ENCODE measurements at regions not wholly inside any gene's neighbourhood (a gene's known extent, or its start where the extent isn't known, plus 50 kb on each side); places are given as distances from the start of the nearest gene placed in this dataset.
"Not testable (repeated sequence)": the region's sequence is repeated elsewhere in the genome, so short reads cannot be mapped to it uniquely, and the experiment has no call there.

- DNase-seq = no peak
Measured at GRCh38 chr1:229888157-229888556, 178.9 kb upstream of the GALNT2 start.

- DNase-seq = no peak
Measured at GRCh38 chr1:229888561-229889001, 178.5 kb upstream of the GALNT2 start.

DNA sequence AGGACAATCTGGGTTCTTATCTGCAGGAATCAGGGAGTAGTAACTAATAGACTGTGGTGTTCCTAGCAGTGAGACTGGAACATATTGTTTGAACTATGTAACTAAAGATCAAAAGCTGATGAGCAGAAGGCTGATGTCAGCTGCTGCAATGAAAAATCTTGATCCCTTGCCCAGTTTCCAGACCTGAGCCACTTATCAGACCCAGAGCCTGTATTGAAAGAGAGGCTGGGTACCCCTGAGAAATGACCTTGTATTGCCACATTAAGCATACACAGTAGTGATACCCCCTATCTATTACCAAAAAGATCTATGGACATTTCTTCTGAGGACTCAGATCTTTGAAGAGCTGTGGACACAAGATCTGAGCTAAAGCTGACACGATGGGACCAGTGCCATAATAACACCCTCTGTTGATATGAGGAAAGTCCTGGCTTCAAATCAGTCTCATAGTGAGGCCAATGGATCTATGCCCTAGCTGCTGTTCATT, 178.0 kb upstream of the GALNT2 start:
- DNase-seq = no peak

GRCh38 chr1:229891227-229891626, 175.8 kb upstream of the GALNT2 start:
- no peak for DNase-seq

- no peak for DNase-seq
Measured at GRCh38 chr1:229892515-229893117, 174.4 kb upstream of the GALNT2 start.

- DNase-seq = no peak
Measured at GRCh38 chr1:229893762-229894444, 173.1 kb upstream of the GALNT2 start.

DNA sequence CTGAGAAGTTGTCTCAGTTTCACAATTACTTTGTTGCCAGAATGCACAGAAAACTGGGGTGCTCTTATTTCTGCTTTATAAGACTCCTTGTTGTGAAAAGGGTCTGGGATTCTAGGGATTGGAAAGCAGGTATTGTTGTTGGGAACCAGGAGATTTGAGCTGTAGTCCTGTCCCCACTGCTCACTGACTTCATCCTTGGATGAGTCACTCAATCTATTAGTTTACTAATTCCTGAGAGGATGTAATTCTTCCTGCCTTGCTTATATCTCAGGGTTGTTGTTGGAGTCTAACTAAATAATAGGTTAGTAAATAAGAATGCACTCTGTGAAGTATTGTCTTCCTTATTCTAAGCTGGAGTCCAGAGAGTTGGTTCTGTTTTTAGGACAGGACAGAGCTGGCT, 172.5 kb upstream of the GALNT2 start:
- no peak for DNase-seq

DNA sequence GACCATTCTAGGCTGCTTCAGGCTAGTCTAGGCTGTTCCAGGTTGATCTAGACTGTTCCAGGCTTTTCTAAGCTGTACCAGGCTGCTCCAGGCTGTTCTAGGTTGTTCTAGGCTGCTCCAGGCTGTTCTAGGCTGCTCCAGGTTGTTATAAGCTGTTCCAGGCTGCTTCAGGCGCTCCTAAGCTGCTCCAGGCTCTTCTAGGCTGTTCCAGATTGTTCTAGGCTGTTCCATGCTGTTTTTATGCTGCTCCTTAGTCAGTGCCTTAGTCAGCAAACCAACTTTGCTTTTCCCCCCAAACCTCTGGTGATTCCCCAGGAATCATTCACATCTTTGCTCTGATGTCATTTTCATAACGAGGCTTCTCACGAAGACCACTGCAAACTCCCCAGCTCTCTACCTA, 171.4 kb upstream of the GALNT2 start:
- no peak for DNase-seq

DNA sequence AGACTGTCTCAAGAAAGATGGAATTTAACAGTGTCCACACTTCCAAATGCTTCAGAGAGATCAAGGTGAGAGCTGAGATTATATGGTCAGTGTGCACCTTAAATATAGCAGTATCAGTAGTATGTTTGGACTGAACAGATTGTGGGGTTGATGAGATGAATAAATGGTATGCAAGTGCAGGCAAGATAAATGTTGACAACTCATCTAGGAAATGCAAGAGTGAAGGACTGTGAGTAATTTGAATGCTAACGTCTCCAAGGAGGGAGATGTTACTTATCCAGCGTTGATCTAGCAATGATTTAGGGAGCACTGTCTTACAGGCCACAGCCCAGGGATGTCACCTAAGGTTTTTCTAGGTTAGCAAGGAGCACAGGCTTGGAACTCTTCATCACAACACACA, 170.7 kb upstream of the GALNT2 start:
- no peak for DNase-seq

- DNase-seq = no peak
Measured at GRCh38 chr1:229896861-229897260, 170.2 kb upstream of the GALNT2 start.

DNA sequence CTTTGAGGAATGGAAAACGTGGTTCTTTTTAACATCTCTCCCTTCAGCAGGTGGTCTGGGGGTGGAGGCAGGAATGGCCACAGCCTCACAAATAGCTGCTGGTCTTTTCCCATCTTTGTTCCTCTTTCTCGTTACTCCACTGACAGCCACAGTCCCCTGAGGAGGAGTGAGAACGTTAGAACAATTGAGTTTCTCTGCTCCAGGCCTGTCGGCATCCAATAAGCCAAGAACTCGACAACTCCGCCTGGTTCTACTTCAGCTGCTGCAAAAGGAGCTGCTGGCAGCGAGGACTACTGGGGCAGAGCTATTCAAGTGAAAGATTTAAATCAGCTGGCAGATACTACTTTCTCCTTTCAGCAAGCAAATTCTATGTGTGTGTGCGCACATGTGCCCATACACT, 169.5 kb upstream of the GALNT2 start:
- no peak for DNase-seq

- DNase-seq = no peak
Measured at GRCh38 chr1:229900220-229900619, 166.8 kb upstream of the GALNT2 start.

- no peak for DNase-seq
Measured at GRCh38 chr1:229905031-229905545, 161.9 kb upstream of the GALNT2 start.

DNA sequence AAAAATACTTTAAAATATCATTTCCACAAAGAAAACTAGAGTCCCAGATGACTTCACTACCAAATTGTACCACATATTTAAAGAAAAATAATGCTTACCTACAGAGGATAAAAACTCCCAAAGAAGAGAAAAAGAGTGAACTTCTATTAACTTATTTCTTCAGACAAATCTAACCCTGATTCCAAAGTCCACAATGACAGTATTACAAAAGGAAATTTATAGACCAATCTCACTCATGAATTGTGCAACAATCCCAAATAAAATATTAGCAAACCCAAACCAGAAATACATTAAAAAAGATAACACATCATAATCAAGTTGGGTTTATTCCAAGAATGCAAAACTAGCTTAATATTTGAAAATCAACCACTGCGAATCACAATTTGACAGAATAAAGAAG, 161.4 kb upstream of the GALNT2 start:
- no peak for DNase-seq

DNA sequence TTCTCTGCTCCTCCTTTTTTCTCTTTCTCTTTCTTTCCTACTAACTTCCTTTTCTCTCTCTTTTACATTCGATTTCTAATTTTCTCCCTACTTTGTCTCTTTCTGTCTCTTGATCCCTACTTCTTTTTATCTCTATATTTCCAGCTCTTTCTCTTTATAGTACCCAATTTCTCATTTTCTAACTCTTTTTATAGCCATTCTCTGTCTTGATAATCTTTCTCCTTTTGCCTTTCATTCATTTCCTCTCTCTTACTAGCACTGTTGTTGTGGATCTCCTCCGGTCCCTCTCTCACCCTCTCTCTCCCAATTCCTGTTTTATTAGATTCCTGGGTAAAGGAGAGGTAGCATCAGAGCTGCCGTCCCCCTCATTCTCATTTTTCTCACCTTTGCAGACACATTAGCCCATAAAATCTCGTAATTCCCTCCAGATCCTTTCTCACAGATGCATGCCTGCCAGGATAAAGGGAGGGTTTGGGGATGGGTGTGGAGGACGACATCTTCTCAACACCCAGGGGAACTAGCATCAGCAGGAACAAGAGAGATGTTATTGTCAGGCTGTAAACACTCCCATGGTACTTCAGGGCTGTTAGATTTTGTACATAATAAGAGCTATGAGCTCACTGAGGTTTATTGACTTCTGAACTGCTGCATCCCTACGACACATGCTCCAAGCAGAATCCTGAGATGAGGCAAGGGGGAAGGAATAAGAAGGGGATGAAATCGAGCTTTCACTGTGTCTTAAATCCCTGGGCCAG, 159.0 kb upstream of the GALNT2 start:
- no peak for DNase-seq

DNA sequence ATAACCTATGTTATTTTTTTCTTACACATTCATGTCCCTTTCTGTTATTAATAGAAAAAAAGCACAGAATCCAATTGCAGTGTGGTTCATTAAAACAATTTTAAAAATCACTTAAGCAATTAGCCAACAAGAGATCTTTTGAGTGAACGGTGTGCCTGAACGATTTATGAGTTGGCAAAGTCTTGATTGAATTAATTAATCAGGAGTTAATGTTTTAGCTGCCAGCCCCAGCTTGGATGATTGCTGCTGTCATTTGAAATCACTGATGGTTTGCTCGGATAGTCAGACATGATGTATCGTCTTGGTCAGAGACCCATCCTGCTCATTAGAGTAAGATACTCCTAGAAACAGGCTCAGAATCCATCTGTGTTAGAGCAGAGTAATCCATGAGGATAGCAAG, 158.3 kb upstream of the GALNT2 start:
- DNase-seq = no peak

- no peak for DNase-seq
Measured at GRCh38 chr1:229913489-229913888, 153.5 kb upstream of the GALNT2 start.

- not testable (repeated sequence) for DNase-seq
Measured at GRCh38 chr1:229919488-229919887, 147.6 kb upstream of the GALNT2 start.

- no peak for DNase-seq
Measured at GRCh38 chr1:229920683-229921082, 146.4 kb upstream of the GALNT2 start.

GRCh38 chr1:229922249-229922648, 144.8 kb upstream of the GALNT2 start:
- no peak for DNase-seq

GRCh38 chr1:229924639-229925038, 142.4 kb upstream of the GALNT2 start:
- no peak for DNase-seq

- no peak for DNase-seq
Measured at GRCh38 chr1:229928767-229929166, 138.3 kb upstream of the GALNT2 start.

GRCh38 chr1:229931751-229932150, 135.3 kb upstream of the GALNT2 start:
- DNase-seq = not testable (repeated sequence)

DNA sequence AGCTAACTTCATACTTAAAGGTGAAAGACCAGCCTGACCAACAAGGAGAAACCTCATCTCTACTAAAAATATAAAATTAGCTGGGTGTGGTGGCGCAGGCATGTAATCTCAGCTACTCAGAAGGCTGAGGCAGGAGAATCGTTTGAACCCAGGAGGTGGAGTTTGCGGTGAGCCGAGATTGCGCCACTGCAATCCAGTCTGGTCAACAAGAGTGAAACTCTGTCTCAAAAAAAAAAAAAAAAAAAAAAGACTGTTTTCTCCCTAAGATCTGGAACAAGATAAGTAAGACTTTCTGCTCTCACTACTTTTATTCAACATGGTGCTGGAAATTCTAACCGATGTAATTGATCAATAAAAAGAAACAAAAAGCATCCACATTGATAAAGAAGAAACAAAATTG, 131.9 kb upstream of the GALNT2 start:
- DNase-seq = not testable (repeated sequence)

Measured in CD4-positive, alpha-beta T cell treated with Interleukin-1 beta for 1 hour (primary cell).